Calu3 (cell line): ENCODE measurements at regions not wholly inside any gene's neighbourhood (a gene's known extent, or its start where the extent isn't known, plus 50 kb on each side); places are given as distances from the start of the nearest gene placed in this dataset.

Experiments
- BruUV-seq: library from RNA; stranded (reverse); fragments of 400-500 nt; replicated peaks from 2 replicates; lab custom pipeline; 2021; lab: Mats Ljungman, UMichigan
- CTCF ChIA-PET: fragments of 300-600 bp; sonication (Branson Sonifier 250); formaldehyde crosslinking; loops from one replicate; lab custom pipeline; 2022; ENCODE audit warnings: antibody characterized with exemption; lab: Charles Lee
- DNase-seq: peaks from one replicate; pipeline ENCODE4 v3.0.0; 2022
- H3K27ac Mint-ChIP-seq: one replicate; pipeline ENCODE4 v1.8.0; 2022; ENCODE audit warnings: mixed read lengths; ENCODE audit not compliant: unreplicated experiment
- H3K27me3 Mint-ChIP-seq: one replicate; pipeline ENCODE4 v1.8.0; 2022; ENCODE audit warnings: mixed read lengths; ENCODE audit not compliant: unreplicated experiment
- H3K36me3 Mint-ChIP-seq: one replicate; pipeline ENCODE4 v1.8.0; 2022; ENCODE audit warnings: mild to moderate bottlenecking, moderate library complexity, mixed read lengths; ENCODE audit not compliant: insufficient read depth, unreplicated experiment
- H3K4me1 Mint-ChIP-seq: one replicate; pipeline ENCODE4 v1.8.0; 2022; ENCODE audit warnings: mild to moderate bottlenecking, low read depth, mixed read lengths; ENCODE audit not compliant: unreplicated experiment
- H3K4me3 Mint-ChIP-seq: one replicate; pipeline ENCODE4 v1.8.0; 2022; ENCODE audit warnings: mild to moderate bottlenecking, low read depth, moderate library complexity, mixed read lengths; ENCODE audit not compliant: unreplicated experiment
- H3K9me3 Mint-ChIP-seq: one replicate; pipeline ENCODE4 v1.8.0; 2022; ENCODE audit warnings: low read depth, mixed read lengths; ENCODE audit not compliant: unreplicated experiment
- CTCF ChIP-seq: fragments of 200-600 bp; IDR thresholded peaks from one replicate; pipeline ENCODE4 v1.8.0; 2022; ENCODE audit warnings: antibody characterized with exemption; ENCODE audit not compliant: unreplicated experiment
- intact Hi-C: fragments of 100-400 bp; cut with micrococcal nuclease; formaldehyde crosslinking; loops from one replicate; pipeline ENCODE4 v1.10.0; 2022; ENCODE audit not compliant: unreplicated experiment

GRCh38 chr1:34618381-34618780 lies 136.5 kb upstream of the GJB5 start:
- intact Hi-C loops: no loop called here
- CTCF ChIA-PET: no interaction called here
- TF ChIP-seq CTCF: no peak
- H3K4me1 Mint-ChIP-seq: no peaks in the 10 kb centered on the region
- H3K27ac Mint-ChIP-seq: no peak overlapping the region
- H3K4me3 Mint-ChIP-seq: no peak overlapping the region
- H3K27me3 Mint-ChIP-seq: peaks cover 100% of the 10 kb centered on the region
- peaks cover 2% of the 10 kb centered on the region for H3K9me3 Mint-ChIP-seq
- H3K36me3 Mint-ChIP-seq: no peaks in the 10 kb centered on the region
- no peak for DNase-seq
- no TSS peak for BruUV-seq

- H3K27me3 Mint-ChIP-seq: peaks cover 100% of the 10 kb centered on the region
- no peak overlapping the region for H3K27ac Mint-ChIP-seq
- H3K9me3 Mint-ChIP-seq: peaks cover 2% of the 10 kb centered on the region
- no peak overlapping the region for H3K4me3 Mint-ChIP-seq
- intact Hi-C loops: no loop called here
- CTCF ChIA-PET: no interaction called here
- TF ChIP-seq CTCF: no peak
- H3K36me3 Mint-ChIP-seq: no peaks in the 10 kb centered on the region
- DNase-seq: no peak
- no TSS peak for BruUV-seq
- no peaks in the 10 kb centered on the region for H3K4me1 Mint-ChIP-seq
Observed at GRCh38 chr1:34619256-34619655, 135.6 kb upstream of the GJB5 start.

- Mint-ChIP-seq H3K27me3 (peaks cover 100% of the 10 kb centered on the region), H3K4me3 (no peak overlapping the region), H3K9me3 (no peaks in the 10 kb centered on the region), H3K36me3 (no peaks in the 10 kb centered on the region), H3K27ac (no peak overlapping the region), H3K4me1 (no peaks in the 10 kb centered on the region)
- CTCF ChIA-PET: no interaction called here
- no peak for DNase-seq
- BruUV-seq: no TSS peak
- no peak for TF ChIP-seq CTCF
- intact Hi-C loops: no loop called here
Observed at GRCh38 chr1:34621916-34622315, 132.9 kb upstream of the GJB5 start.

GRCh38 chr1:34625521-34626015 lies 129.3 kb upstream of the GJB5 start:
- BruUV-seq: no TSS peak
- peaks cover 94% of the 10 kb centered on the region for H3K27me3 Mint-ChIP-seq
- no peak for TF ChIP-seq CTCF
- no peak overlapping the region for H3K4me3 Mint-ChIP-seq
- intact Hi-C loops: no loop called here
- H3K36me3 Mint-ChIP-seq: no peaks in the 10 kb centered on the region
- no peaks in the 10 kb centered on the region for H3K9me3 Mint-ChIP-seq
- no peak overlapping the region for H3K27ac Mint-ChIP-seq
- CTCF ChIA-PET: interaction anchor here (1.7 kb wide), 1 partner anchor 28 kb away, joined by 3 read pairs; no protein-coding TSS in a partner anchor
- DNase-seq: no peak
- H3K4me1 Mint-ChIP-seq: no peaks in the 10 kb centered on the region
